Neural crest cell (in vitro differentiated cells): ENCODE measurements at regions not wholly inside any gene's neighbourhood (a gene's known extent, or its start where the extent isn't known, plus 50 kb on each side); places are given as distances from the start of the nearest gene placed in this dataset.

Source experiments
- DNase-seq: peaks from one replicate; pipeline ENCODE4 v3.0.0; 2021; ENCODE audit warnings: low read depth, mixed read lengths, low spot score
- H3K27ac Mint-ChIP-seq: one replicate; pipeline ENCODE4 v1.8.0; 2021; ENCODE audit warnings: mild to moderate bottlenecking, mixed read lengths; ENCODE audit not compliant: unreplicated experiment
- H3K27me3 Mint-ChIP-seq: 2 replicates; pipeline ENCODE4 v1.8.0; 2021; ENCODE audit warnings: low read depth, mild to moderate bottlenecking, mixed read lengths
- H3K36me3 Mint-ChIP-seq: 2 replicates; pipeline ENCODE4 v1.8.0; 2021; ENCODE audit warnings: low read depth, mild to moderate bottlenecking, mixed read lengths
- H3K4me1 Mint-ChIP-seq: 2 replicates; pipeline ENCODE4 v1.8.0; 2021; ENCODE audit warnings: mixed read lengths
- H3K4me3 Mint-ChIP-seq: one replicate; pipeline ENCODE4 v1.8.0; 2021; ENCODE audit warnings: mild to moderate bottlenecking, mixed read lengths
- H3K9me3 Mint-ChIP-seq: 2 replicates; pipeline ENCODE4 v1.8.0; 2021; ENCODE audit warnings: mixed read lengths
- CTCF ChIP-seq: fragments of 200-600 bp; sonication (generic); conservative IDR thresholded peaks from 2 replicates; pipeline ENCODE4 v1.5.0; 2021; ENCODE audit warnings: antibody characterized with exemption, mild to moderate bottlenecking

- no peak overlapping the region for H3K27ac Mint-ChIP-seq
- H3K9me3 Mint-ChIP-seq, result peaks cover 9% of the 10 kb centered on the region
- DNase-seq, result no peak
- peaks cover 38% of the 10 kb centered on the region for H3K4me1 Mint-ChIP-seq
- TF ChIP-seq CTCF, result no peak
- H3K36me3 Mint-ChIP-seq, result no peaks in the 10 kb centered on the region
- H3K27me3 Mint-ChIP-seq, result no peaks in the 10 kb centered on the region
- H3K4me3 Mint-ChIP-seq, result no peak overlapping the region
Observed at GRCh38 chr16:51390877-51391276, 239.8 kb upstream of the SALL1 start.

GRCh38 chr16:51389881-51390280 lies 238.8 kb upstream of the SALL1 start:
- no peaks in the 10 kb centered on the region for H3K36me3 Mint-ChIP-seq
- H3K4me3 Mint-ChIP-seq, result no peak overlapping the region
- no peaks in the 10 kb centered on the region for H3K27me3 Mint-ChIP-seq
- DNase-seq, result no peak
- TF ChIP-seq CTCF, result no peak
- H3K4me1 Mint-ChIP-seq, result peaks cover 38% of the 10 kb centered on the region
- H3K9me3 Mint-ChIP-seq, result peaks cover 9% of the 10 kb centered on the region
- no peak overlapping the region for H3K27ac Mint-ChIP-seq

GRCh38 chr16:51388516-51388951 lies 237.5 kb upstream of the SALL1 start:
- no peak for TF ChIP-seq CTCF
- H3K4me1 Mint-ChIP-seq, result peaks cover 44% of the 10 kb centered on the region
- no peak for DNase-seq

GRCh38 chr16:51383909-51384308 lies 232.8 kb upstream of the SALL1 start:
- Mint-ChIP-seq H3K27ac (no peak overlapping the region), H3K27me3 (no peaks in the 10 kb centered on the region), H3K4me1 (peaks cover 9% of the 10 kb centered on the region), H3K36me3 (no peaks in the 10 kb centered on the region), H3K9me3 (peaks cover 6% of the 10 kb centered on the region), H3K4me3 (no peak overlapping the region)
- TF ChIP-seq CTCF, result no peak
- no peak for DNase-seq

More at GRCh38 chr16:51388516-51388951, 237.5 kb upstream of the SALL1 start:
- H3K9me3 Mint-ChIP-seq, result peaks cover 6% of the 10 kb centered on the region
- no peak overlapping the region for H3K4me3 Mint-ChIP-seq
- H3K27ac Mint-ChIP-seq, result no peak overlapping the region
- no peaks in the 10 kb centered on the region for H3K36me3 Mint-ChIP-seq
- no peaks in the 10 kb centered on the region for H3K27me3 Mint-ChIP-seq

GRCh38 chr16:51382940-51383339 lies 231.9 kb upstream of the SALL1 start:
- no peaks in the 10 kb centered on the region for H3K36me3 Mint-ChIP-seq
- no peak overlapping the region for H3K27ac Mint-ChIP-seq
- TF ChIP-seq CTCF, result no peak

GRCh38 chr16:51382211-51382610 lies 231.1 kb upstream of the SALL1 start:
- H3K4me1 Mint-ChIP-seq, result peaks cover 9% of the 10 kb centered on the region
- no peak overlapping the region for H3K27ac Mint-ChIP-seq
- H3K4me3 Mint-ChIP-seq, result no peak overlapping the region
- DNase-seq, result no peak
- H3K9me3 Mint-ChIP-seq, result peaks cover 4% of the 10 kb centered on the region
- no peaks in the 10 kb centered on the region for H3K27me3 Mint-ChIP-seq
- H3K36me3 Mint-ChIP-seq, result no peaks in the 10 kb centered on the region
- TF ChIP-seq CTCF, result no peak

More at GRCh38 chr16:51382940-51383339, 231.9 kb upstream of the SALL1 start:
- peaks cover 9% of the 10 kb centered on the region for H3K4me1 Mint-ChIP-seq
- no peaks in the 10 kb centered on the region for H3K27me3 Mint-ChIP-seq
- no peak for DNase-seq
- peaks cover 6% of the 10 kb centered on the region for H3K9me3 Mint-ChIP-seq
- no peak overlapping the region for H3K4me3 Mint-ChIP-seq
